Stimulated activated naive CD8-positive, alpha-beta T cell treated with anti-CD3 and anti-CD28 coated beads, Interleukin-15, amount 100 ng/mL, for 72 hours (primary cell): ENCODE measurements at regions not wholly inside any gene's neighbourhood (a gene's known extent, or its start where the extent isn't known, plus 50 kb on each side); places are given as distances from the start of the nearest gene placed in this dataset.
"Not testable (repeated sequence)": the region's sequence is repeated elsewhere in the genome, so short reads cannot be mapped to it uniquely, and the experiment has no call there.

Source experiments
- ATAC-seq: fragments of 150-1000 bp; cut with Tn5 transposase; 2 replicates; pipeline ENCODE4 v1.10.0; 2021; ENCODE audit warnings: mild to moderate bottlenecking, moderate library complexity
- DNase-seq, 2 donors: peaks; one replicate each; pipeline ENCODE4 v3.0.0; 2021 to 2022
- H3K27ac Mint-ChIP-seq, 2 donors: one replicate each; pipeline ENCODE4 v1.8.0; 2022; ENCODE audit warnings: mild to moderate bottlenecking in 2 of 2, mixed read lengths in 2 of 2, moderate library complexity in 2 of 2
- H3K27me3 Mint-ChIP-seq: one replicate; pipeline ENCODE4 v1.8.0; 2022; ENCODE audit warnings: mixed read lengths
- H3K4me1 Mint-ChIP-seq: one replicate; pipeline ENCODE4 v1.8.0; 2022; ENCODE audit warnings: mild to moderate bottlenecking, mixed read lengths
- H3K4me3 Mint-ChIP-seq, 2 donors: one replicate each; pipeline ENCODE4 v1.8.0; 2022; ENCODE audit warnings: mild to moderate bottlenecking in 2 of 2, mixed read lengths in 2 of 2, moderate library complexity in 1 of 2
- H3K9me3 Mint-ChIP-seq, 2 donors: one replicate each; pipeline ENCODE4 v1.8.0; 2022; ENCODE audit warnings: mixed read lengths in 2 of 2

DNA sequence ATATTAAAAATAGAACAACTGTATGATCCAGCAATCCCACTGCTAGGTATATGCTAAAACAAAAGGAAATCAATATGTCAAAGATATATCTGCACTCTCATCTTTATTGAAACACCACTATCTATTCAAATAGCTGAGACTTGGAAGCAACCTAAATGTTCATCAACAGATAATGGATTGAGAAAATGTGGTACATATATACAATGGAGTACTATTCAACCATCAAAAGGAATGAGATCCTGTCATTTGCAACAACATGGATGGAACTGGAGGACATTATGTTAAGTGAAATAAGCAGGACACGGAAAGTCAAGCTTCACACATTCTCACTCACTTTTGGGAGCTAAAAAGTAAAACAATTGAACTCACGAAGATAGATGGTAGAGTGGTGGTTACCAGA, 610.1 kb upstream of the SEMA3D start:
- Mint-ChIP-seq H3K4me3 (no peak overlapping the region), H3K27me3 (no peaks in the 10 kb centered on the region), H3K4me1 (no peaks in the 10 kb centered on the region), H3K9me3 (peaks cover 5 to 23% of the 10 kb centered on the region in 2 donors), H3K27ac (no peak overlapping the region)
- no peak for ATAC-seq
- no peak for DNase-seq

DNA sequence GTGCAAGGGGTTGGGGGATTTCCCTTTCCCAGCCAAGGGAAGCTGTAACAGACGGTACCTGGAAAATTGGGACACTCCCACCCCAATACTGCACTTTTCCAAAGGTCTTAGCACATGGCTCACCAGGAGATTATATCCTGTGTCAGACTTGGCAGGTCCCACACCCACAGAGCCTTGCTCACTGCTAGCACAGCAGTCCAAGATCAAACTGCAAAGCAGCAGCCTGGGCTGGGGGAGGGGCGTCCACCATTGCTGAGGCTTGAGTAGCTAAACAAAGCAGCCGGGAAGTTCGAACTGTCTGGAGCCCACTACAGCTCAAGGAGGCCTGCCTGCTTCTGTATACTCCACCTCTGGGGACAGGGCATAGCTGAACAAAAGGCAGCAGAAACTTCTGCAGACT, 604.2 kb upstream of the SEMA3D start:
- H3K27me3 Mint-ChIP-seq, ATAC-seq, H3K4me3 Mint-ChIP-seq, H3K4me1 Mint-ChIP-seq, DNase-seq: not testable (repeated sequence)
- Mint-ChIP-seq H3K9me3 (peaks cover 5 to 14% of the 10 kb centered on the region in 2 donors), H3K27ac (peak overlapping the region in 1 of 2 donors; percentile 89)

DNA sequence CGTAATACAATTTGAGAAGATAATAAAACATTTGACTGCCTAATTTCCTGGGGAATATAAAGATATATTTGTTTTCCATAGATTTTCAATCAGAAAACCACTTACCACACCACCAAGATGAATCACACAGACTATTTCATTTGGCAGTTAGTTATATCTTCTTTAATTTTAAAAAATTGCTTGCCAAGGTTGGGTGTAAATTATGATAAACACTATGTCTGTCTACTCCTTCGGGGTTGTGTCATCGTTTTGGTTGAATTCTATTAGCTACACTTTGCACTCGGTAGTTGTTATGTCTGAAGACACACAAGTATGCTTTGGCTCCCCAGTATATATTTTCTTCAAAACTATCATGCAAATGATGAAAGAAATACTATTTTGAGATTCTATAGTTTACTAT, 594.8 kb upstream of the SEMA3D start:
- Mint-ChIP-seq H3K9me3 (peaks cover 0 to 9% of the 10 kb centered on the region in 2 donors), H3K4me3 (no peak overlapping the region), H3K27me3 (no peaks in the 10 kb centered on the region), H3K27ac (no peak overlapping the region), H3K4me1 (no peaks in the 10 kb centered on the region)
- ATAC-seq (no peak), DNase-seq (no peak)

DNA sequence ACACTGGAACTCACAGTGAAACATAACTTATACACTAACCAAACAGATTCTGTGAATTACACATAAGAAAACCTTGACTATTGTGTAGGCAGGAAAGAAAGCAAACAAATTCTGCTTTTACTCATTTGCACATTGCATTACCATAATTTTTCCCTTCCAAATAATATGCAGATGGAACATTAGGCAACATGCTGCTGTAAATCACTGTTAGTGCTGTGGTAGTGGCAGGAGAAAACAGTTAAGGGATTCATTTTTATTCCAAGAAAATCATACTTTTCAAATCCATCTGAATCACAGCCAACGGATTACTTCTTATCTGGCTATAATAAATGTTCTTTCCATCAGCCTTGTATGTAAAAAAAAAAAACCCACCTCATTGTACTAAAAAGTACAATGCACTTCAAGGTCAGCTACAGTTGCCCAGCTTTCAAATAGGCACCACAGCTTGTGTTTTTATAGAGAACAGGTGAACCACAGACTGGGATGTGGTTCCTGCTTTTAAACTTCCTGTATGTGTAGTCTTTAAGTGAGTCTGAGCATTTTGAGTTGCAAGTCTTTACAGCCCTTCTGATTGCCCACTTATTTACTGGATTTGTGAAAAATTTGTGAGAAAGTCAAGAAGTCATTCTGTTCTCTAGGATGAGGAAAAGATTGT, 590.0 kb upstream of the SEMA3D start:
- H3K4me1 Mint-ChIP-seq: no peaks in the 10 kb centered on the region
- H3K4me3 Mint-ChIP-seq: no peak overlapping the region
- ATAC-seq (no peak), DNase-seq (no peak)
- no peak overlapping the region for H3K27ac Mint-ChIP-seq
- H3K9me3 Mint-ChIP-seq: peaks cover 0 to 4% of the 10 kb centered on the region in 2 donors
- H3K27me3 Mint-ChIP-seq: no peaks in the 10 kb centered on the region

DNA sequence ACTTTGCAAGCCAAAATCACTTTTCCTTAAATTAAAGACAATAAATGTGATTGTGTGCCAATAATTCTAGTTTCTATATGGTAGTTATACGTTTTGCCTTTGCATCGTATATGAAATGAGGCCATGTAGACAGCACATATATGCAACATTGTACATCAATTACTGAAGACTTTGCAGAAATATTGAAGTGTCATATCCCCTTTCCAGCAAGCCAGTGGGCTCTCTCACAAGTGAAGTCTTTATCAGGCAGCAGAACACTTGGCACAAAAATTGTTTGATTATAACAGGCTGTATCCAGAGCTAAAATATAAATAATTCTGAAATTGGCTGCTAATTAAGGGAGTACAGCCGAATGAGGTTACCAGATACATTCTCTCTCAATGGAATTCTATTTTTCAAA, 588.6 kb upstream of the SEMA3D start:
- Mint-ChIP-seq H3K4me1 (no peaks in the 10 kb centered on the region), H3K4me3 (no peak overlapping the region), H3K27ac (no peak overlapping the region), H3K27me3 (no peaks in the 10 kb centered on the region), H3K9me3 (peaks cover 0 to 4% of the 10 kb centered on the region in 2 donors)
- ATAC-seq (no peak), DNase-seq (no peak)

DNA sequence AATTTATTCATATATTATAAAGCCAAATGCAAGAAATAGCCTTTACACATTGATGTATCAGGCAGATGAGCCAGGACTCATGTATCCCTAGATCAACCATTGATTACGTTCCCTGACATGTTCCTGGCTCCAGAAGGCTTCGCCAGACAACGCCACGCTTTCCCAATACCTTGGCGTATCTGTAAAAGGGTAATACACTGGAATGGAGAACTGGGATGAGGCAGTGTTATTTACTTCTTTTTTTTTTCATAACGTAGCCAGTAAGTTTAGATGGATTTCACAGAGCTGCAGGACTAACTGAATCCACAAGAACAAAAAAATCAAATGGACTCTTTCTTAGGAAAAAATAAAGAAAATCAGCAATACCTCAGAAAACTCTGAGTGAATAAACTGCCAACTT, 588.1 kb upstream of the SEMA3D start:
- Mint-ChIP-seq H3K4me1 (no peaks in the 10 kb centered on the region), H3K4me3 (no peak overlapping the region), H3K27ac (no peak overlapping the region), H3K9me3 (peaks cover 0 to 4% of the 10 kb centered on the region in 2 donors), H3K27me3 (no peaks in the 10 kb centered on the region)
- DNase-seq (no peak), ATAC-seq (no peak)

DNA sequence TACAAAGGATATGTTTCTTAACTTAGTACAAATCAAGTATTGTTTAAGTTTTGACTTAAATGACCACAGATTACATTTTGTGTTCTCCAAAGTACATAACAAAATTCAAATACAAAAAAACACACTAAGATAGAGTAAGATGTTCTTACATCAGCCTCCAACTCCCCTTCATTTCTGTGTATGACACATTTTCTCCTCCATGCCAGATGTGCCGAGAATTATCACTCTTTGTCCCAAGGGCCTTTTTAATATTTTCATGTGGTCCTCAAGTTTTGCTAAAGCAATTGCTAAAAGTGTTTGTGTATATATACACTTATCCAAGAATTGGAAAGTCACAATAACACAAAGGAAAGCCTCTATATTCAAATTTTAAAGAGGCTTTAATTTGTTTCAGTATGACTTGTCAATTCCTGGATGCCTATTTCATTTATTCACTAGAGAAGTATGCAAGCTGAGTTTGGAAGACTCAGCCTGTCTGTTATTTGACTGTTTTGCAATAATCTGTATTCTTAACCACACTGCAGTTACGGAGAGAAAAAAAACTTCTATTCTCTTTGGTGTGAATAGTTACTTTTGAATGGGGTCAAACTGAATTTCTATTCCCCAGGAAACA, 586.4 kb upstream of the SEMA3D start:
- no peaks in the 10 kb centered on the region for H3K27me3 Mint-ChIP-seq
- H3K4me1 Mint-ChIP-seq: no peaks in the 10 kb centered on the region

DNA sequence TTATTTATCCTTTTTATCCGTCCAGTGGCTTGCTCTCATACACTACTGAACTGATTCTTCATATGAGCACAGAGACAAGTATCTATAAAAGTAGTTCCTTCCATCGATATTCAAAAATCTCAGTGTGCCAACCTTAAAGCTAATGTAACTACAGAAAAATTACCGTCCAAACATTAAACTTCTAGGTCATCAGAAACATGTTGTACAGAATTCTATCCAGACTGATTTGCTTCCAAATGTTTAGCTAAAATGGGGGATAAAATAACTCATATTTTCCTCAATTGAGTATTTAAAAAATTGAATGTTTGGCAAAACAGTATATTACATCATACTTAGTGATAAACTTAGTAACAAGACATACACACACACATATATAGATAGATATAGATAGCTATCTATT, 584.7 kb upstream of the SEMA3D start:
- ATAC-seq (no peak), DNase-seq (no peak)
- no peaks in the 10 kb centered on the region for H3K27me3 Mint-ChIP-seq
- no peak overlapping the region for H3K4me3 Mint-ChIP-seq
- H3K27ac Mint-ChIP-seq: no peak overlapping the region
- no peaks in the 10 kb centered on the region for H3K4me1 Mint-ChIP-seq
- H3K9me3 Mint-ChIP-seq: peaks cover 0 to 4% of the 10 kb centered on the region in 2 donors

More for the DNA sequence above, 586.4 kb upstream of the SEMA3D start:
- Mint-ChIP-seq H3K27ac (no peak overlapping the region), H3K9me3 (peaks cover 0 to 4% of the 10 kb centered on the region in 2 donors), H3K4me3 (no peak overlapping the region)
- DNase-seq (no peak), ATAC-seq (no peak)

DNA sequence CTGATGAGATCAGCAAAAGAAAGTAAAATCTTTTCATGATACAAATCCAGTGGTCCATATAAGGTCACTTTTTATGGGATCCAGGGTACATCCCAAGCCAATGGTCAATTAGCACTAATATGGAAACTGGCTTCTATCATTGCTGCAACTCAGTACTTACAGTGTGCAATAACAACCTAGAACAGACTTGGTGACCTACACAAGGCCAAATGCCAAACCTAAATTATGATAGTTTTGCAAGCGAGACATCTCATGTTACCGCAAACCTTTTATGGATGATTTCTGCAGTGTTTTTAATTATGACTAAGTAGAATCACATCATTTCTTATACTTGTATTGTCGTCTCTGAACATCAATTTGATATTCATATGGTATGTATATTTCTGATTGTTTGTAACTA, 583.5 kb upstream of the SEMA3D start:
- Mint-ChIP-seq H3K9me3 (peaks cover 0 to 4% of the 10 kb centered on the region in 2 donors), H3K27ac (no peak overlapping the region), H3K27me3 (no peaks in the 10 kb centered on the region), H3K4me1 (no peaks in the 10 kb centered on the region), H3K4me3 (no peak overlapping the region)
- no peak for DNase-seq
- ATAC-seq: no peak

DNA sequence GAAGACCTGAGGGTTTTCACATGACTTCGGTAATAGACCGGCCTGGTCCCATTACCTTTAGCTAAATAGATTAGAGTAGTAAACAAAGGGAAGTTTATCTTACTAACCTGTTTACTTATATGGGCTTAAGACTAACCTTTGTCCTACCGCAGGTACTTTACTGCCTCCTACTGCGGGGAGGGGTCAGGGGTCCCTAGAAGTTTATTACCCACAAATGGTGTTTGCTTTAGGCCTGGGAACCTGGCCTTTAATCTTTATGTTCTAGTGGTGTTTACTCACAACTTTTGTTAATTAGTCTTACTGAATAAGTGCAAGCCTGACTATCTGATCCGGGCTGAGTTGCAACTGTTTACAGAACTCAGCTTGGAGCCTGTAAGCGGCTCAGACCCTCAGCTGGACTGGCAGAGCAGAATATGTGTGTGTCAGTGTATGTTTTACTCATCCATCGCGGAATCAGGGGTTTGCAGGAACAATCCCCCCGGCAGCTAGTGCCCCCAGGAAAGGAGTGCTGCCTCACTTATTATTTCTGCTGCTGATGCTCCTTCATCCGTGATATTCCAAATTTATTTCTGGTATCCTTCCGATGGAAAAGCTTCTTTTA, 578.9 kb upstream of the SEMA3D start:
- ATAC-seq (no peak), DNase-seq (no peak)
- H3K9me3 Mint-ChIP-seq: no peaks in the 10 kb centered on the region

DNA sequence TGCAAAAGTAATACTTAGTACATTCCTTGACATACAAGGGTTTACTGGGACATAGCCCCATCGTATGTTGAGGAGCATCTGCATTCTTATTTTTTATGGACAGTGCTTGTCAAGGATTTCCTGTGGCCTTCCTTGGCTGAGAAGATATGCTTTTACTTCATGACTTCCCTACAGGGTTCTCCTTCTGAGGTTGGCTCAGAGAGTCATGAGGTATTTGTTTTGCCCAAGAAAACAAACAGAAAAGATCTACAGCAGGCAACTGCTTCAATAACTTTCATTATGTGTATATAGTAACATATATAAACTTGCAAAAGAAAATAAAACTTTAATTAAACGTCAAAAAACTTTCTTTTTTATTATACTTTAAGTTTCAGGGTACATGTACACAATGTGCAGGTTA, 577.2 kb upstream of the SEMA3D start:
- Mint-ChIP-seq H3K27me3 (no peaks in the 10 kb centered on the region), H3K4me3 (no peak overlapping the region), H3K4me1 (no peaks in the 10 kb centered on the region), H3K9me3 (no peaks in the 10 kb centered on the region), H3K27ac (no peak overlapping the region)
- ATAC-seq: no peak
- no peak for DNase-seq

More for the DNA sequence above, 578.9 kb upstream of the SEMA3D start:
- no peak overlapping the region for H3K27ac Mint-ChIP-seq
- no peak overlapping the region for H3K4me3 Mint-ChIP-seq
- no peaks in the 10 kb centered on the region for H3K4me1 Mint-ChIP-seq
- no peaks in the 10 kb centered on the region for H3K27me3 Mint-ChIP-seq

DNA sequence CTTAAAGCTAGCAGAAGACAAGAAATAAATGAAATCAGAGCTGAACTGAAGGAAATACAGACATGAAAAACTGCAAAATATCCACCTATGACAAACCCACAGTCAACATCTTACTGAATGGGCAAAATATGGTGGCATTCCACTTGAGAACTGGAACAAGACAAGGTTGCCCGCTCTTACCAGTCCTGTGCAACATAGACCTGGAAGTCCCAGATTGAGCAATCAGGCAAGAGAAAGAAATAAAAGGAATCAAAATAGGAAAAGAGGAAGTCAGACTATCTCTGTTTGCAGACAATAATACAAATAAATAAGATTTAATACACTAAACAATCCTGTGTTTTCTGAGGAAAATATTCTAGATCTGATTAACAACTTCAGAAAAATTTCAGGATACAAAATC, 570.5 kb upstream of the SEMA3D start:
- Mint-ChIP-seq H3K4me3 (no peak overlapping the region), H3K27ac (no peak overlapping the region), H3K27me3 (no peaks in the 10 kb centered on the region), H3K9me3 (peaks cover 21 to 25% of the 10 kb centered on the region in 2 donors), H3K4me1 (no peaks in the 10 kb centered on the region)
- no peak for ATAC-seq
- no peak for DNase-seq

DNA sequence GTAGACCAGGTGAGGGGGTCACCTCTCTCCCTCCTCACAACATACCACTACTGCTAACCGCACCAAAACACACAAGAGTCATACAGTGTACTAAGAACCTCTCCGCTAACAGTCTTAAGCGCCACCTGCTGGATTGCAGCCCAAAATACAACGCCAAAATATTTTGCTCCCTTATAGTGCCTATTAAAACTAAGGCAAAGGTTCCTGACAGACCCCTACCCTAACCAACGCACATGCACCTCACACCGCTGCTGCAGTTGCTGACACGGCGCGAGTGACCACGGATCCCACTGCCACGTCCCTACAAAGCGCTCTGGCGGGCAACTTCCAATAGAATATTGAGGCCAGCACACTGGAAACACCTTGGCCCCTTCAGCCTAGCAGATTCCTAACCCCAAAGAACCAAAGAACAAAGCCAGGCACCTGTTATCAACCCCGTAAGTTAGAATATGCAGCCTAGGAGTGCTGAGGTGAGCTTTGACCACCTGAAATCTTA, 563.6 kb upstream of the SEMA3D start:
- Mint-ChIP-seq H3K27ac (no peak overlapping the region), H3K4me3 (no peak overlapping the region), H3K27me3 (no peaks in the 10 kb centered on the region), H3K4me1 (no peaks in the 10 kb centered on the region), H3K9me3 (peaks cover 16 to 25% of the 10 kb centered on the region in 2 donors)
- peak in 1 of 2 donors; percentile 2 for DNase-seq
- peak; percentile 73 for ATAC-seq

DNA sequence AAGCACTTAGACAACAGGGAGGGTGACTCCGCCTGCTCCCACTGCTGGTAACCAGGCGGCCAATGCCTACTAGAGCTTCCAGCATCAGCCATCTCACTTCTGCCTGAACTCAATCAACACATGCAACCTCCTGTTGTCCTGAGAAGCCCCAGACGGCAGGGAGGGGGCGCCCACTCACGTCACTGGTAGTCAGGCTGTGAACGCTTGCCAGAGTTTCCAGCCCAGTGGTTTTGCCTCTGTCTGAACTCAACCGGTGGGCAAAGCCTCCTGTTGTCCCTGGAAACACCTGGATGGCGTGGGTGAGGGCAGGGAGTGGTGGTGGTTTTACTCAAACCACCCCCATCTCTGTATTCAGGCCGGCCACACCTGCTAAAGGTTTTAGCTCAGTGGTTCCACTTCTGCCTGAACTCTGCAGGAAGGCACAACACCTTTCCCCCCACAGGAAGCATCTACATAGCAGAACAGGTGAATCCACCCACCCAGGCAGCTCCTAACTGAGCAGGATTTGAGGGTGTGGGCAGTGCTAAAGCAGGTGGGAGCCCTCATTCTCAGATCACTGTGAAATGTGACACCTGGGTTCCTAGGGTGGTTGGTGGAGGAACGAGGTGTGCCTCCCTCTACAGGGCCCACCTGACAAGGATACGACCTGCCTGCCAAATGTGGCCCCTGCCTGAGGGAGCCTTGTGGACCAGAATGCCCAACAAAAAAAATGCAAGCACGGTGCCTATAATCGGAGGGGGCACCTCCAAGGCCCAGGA, 563.0 kb upstream of the SEMA3D start:
- no peak overlapping the region for H3K27ac Mint-ChIP-seq
- no peaks in the 10 kb centered on the region for H3K27me3 Mint-ChIP-seq
- ATAC-seq (peak; percentile 49), DNase-seq (no peak)
- H3K4me3 Mint-ChIP-seq: no peak overlapping the region
- no peaks in the 10 kb centered on the region for H3K4me1 Mint-ChIP-seq
- H3K9me3 Mint-ChIP-seq: peaks cover 12 to 25% of the 10 kb centered on the region in 2 donors

DNA sequence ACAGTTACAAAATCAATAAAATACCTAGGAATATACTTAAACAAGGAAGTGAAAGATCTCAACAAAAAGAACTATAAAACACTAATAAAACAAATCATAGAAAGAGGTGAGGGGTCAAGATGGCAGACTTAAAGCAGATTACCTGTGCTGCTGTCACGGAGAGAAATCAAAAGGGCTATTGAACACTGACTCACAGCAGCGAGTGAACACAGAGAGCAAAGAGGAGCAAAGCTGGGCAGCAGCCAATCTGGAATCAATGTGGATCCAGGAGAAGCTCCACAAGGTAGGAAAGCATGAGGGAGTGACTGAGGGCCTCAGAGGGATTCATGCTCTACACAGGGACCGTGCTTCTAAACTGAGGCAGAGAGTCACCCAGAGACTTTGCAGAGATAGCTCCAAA, 562.0 kb upstream of the SEMA3D start:
- no peak overlapping the region for H3K27ac Mint-ChIP-seq
- no peaks in the 10 kb centered on the region for H3K4me1 Mint-ChIP-seq
- H3K4me3 Mint-ChIP-seq: no peak overlapping the region
- DNase-seq (no peak), ATAC-seq (no peak)
- H3K9me3 Mint-ChIP-seq: peaks cover 6 to 35% of the 10 kb centered on the region in 2 donors
- no peaks in the 10 kb centered on the region for H3K27me3 Mint-ChIP-seq

DNA sequence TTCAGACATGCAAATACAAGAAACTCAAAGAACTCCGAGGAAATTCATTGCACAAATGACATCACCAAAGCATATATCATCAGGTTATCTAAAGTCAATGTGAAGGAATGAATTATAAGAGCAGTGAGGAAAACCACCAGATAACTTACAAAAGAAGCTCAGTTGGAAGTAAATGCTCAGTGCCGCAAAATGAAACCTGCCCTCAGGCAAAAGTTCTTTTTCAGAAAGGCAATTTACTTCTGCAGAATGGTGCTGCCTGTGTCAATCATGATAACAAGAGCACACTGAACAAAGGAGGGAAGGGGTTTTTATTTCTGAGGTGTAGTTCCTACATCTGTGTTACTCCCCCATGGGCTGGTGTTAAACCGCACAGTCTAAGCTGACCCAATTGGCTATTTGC, 550.6 kb upstream of the SEMA3D start:
- DNase-seq: no peak
- Mint-ChIP-seq H3K4me1 (no peaks in the 10 kb centered on the region), H3K27ac (no peak overlapping the region), H3K27me3 (no peaks in the 10 kb centered on the region), H3K9me3 (peaks cover 1 to 15% of the 10 kb centered on the region in 2 donors), H3K4me3 (no peak overlapping the region)
- no peak for ATAC-seq
